ENCODE measurements at regions not wholly inside any gene's neighbourhood (a gene's known extent, or its start where the extent isn't known, plus 50 kb on each side); places are given as distances from the start of the nearest gene placed in this dataset.

- H3K9me3 ChIP-seq, result no peaks in the 10 kb centered on the region
- Mint-ChIP-seq H3K27me3 (ENCODE audit: insufficient read depth, unreplicated experiment) (no peaks in the 10 kb centered on the region), H3K27ac (ENCODE audit: unreplicated experiment) (no peak overlapping the region), H3K36me3 (ENCODE audit: insufficient read depth, unreplicated experiment) (no peaks in the 10 kb centered on the region), H3K9me3 (ENCODE audit: unreplicated experiment) (no peaks in the 10 kb centered on the region), H3K4me1 (ENCODE audit: low read depth, unreplicated experiment) (no peaks in the 10 kb centered on the region), H3K4me3 (ENCODE audit: unreplicated experiment) (no peak overlapping the region)
- DNase-seq, result no peak
- H3K4me3 ChIP-seq (ENCODE audit: low read depth, low read length), result no peak overlapping the region
- BruUV-seq (replicated peaks), result no TSS peak
- intact Hi-C loops (cut with micrococcal nuclease; ENCODE audit: unreplicated experiment), result no loop called here
- POLR2A ChIA-PET, result no interaction called here
- H3K36me3 ChIP-seq (ENCODE audit: control insufficient read depth, insufficient read depth, low read length), result no peaks in the 10 kb centered on the region
- CTCF ChIA-PET, result interaction anchor here (0.6 kb wide), 1 partner anchor 1796 kb away, joined by 3 read pairs; no protein-coding TSS in a partner anchor
- H3K4me1 ChIP-seq, result no peaks in the 10 kb centered on the region
- TF ChIP-seq CTCF (IDR thresholded peaks at IDR 0.05; ENCODE audit: insufficient read depth in 1 of 2, low read depth in 1 of 2, low read length in 1 of 2, severe bottlenecking in 1 of 2, unreplicated experiment in 1 of 2), result no peak
- H3K27me3 ChIP-seq (replicated peaks; ENCODE audit: control insufficient read depth, insufficient read depth, low read length), result no peaks in the 10 kb centered on the region
These were observed 423.7 kb upstream of the MTPN start for GRCh38 chr7:136400877-136401276.

GRCh38 chr7:136399385-136399784 lies 422.2 kb upstream of the MTPN start:
- no peaks in the 10 kb centered on the region for H3K9me3 Mint-ChIP-seq (ENCODE audit: unreplicated experiment)
- intact Hi-C loops (cut with micrococcal nuclease; ENCODE audit: unreplicated experiment), result no loop called here
- Histone ChIP-seq H3K4me1 (no peaks in the 10 kb centered on the region), H3K4me3 (ENCODE audit: low read depth, low read length) (no peak overlapping the region), H3K9me3 (no peaks in the 10 kb centered on the region), H3K27me3 (replicated peaks; ENCODE audit: control insufficient read depth, insufficient read depth, low read length) (no peaks in the 10 kb centered on the region), H3K36me3 (ENCODE audit: control insufficient read depth, insufficient read depth, low read length) (no peaks in the 10 kb centered on the region)
- no peak for DNase-seq
- no peaks in the 10 kb centered on the region for H3K36me3 Mint-ChIP-seq (ENCODE audit: insufficient read depth, unreplicated experiment)
- ChIA-PET POLR2A (no interaction called here), CTCF (no interaction called here)
- no peak overlapping the region for H3K4me3 Mint-ChIP-seq (ENCODE audit: unreplicated experiment)
- TF ChIP-seq CTCF (IDR thresholded peaks at IDR 0.05; ENCODE audit: insufficient read depth in 1 of 2, low read depth in 1 of 2, low read length in 1 of 2, severe bottlenecking in 1 of 2, unreplicated experiment in 1 of 2), result no peak
- no TSS peak for BruUV-seq (replicated peaks)
- no peak overlapping the region for H3K27ac Mint-ChIP-seq (ENCODE audit: unreplicated experiment)
- no peaks in the 10 kb centered on the region for H3K4me1 Mint-ChIP-seq (ENCODE audit: low read depth, unreplicated experiment)
- no peaks in the 10 kb centered on the region for H3K27me3 Mint-ChIP-seq (ENCODE audit: insufficient read depth, unreplicated experiment)

GRCh38 chr7:136392856-136393255 lies 415.7 kb upstream of the MTPN start:
- no peaks in the 10 kb centered on the region for H3K4me1 ChIP-seq
- DNase-seq, result no peak
- Mint-ChIP-seq H3K9me3 (ENCODE audit: unreplicated experiment) (no peaks in the 10 kb centered on the region), H3K36me3 (ENCODE audit: insufficient read depth, unreplicated experiment) (no peaks in the 10 kb centered on the region), H3K4me1 (ENCODE audit: low read depth, unreplicated experiment) (no peaks in the 10 kb centered on the region), H3K27ac (ENCODE audit: unreplicated experiment) (no peak overlapping the region), H3K27me3 (ENCODE audit: insufficient read depth, unreplicated experiment) (peaks cover 3% of the 10 kb centered on the region), H3K4me3 (ENCODE audit: unreplicated experiment) (no peak overlapping the region)
- ChIA-PET POLR2A (no interaction called here), CTCF (no interaction called here)
- H3K9me3 ChIP-seq, result no peaks in the 10 kb centered on the region
- no peak for TF ChIP-seq CTCF (IDR thresholded peaks at IDR 0.05; ENCODE audit: insufficient read depth in 1 of 2, low read depth in 1 of 2, low read length in 1 of 2, severe bottlenecking in 1 of 2, unreplicated experiment in 1 of 2)
- no TSS peak for BruUV-seq (replicated peaks)
- H3K36me3 ChIP-seq (ENCODE audit: control insufficient read depth, insufficient read depth, low read length), result no peaks in the 10 kb centered on the region
- intact Hi-C loops (cut with micrococcal nuclease; ENCODE audit: unreplicated experiment), result no loop called here
- H3K27me3 ChIP-seq (replicated peaks; ENCODE audit: control insufficient read depth, insufficient read depth, low read length), result no peaks in the 10 kb centered on the region
- H3K4me3 ChIP-seq (ENCODE audit: low read depth, low read length), result no peak overlapping the region
